Left colon (tissue), 2 donors: ENCODE measurements at regions not wholly inside any gene's neighbourhood (a gene's known extent, or its start where the extent isn't known, plus 50 kb on each side); places are given as distances from the start of the nearest gene placed in this dataset.

Experiments
- ATAC-seq: fragments of 200-7000 bp; cut with Tn5 transposase; one replicate; pipeline ENCODE4 v1.9.1; 2020; ENCODE audit warnings: mild to moderate bottlenecking, moderate library complexity
- DNase-seq, 2 donors: peaks; one replicate each; pipeline ENCODE4 v3.0.0-alpha.2; 2020
- intact Hi-C, 2 donors: fragments of 100-400 bp; cut with DNase I in 1 of 2; cut with micrococcal nuclease in 1 of 2; formaldehyde crosslinking; loops; one replicate each; pipeline versions ENCODE4 v1.11.2 to v1.14.0; 2022; cut with DNase I, micrococcal nuclease
- donor health status: DM: no; HTN: no; CAD: no.
- donor health status: DM: yes; HTN: yes; CAD: no.

- ATAC-seq: no peak
- DNase-seq: no peak
- intact Hi-C loops: no loop called here
These were observed 518.2 kb upstream of the HTR2A start for GRCh38 chr13:47415048-47415447.

GRCh38 chr13:47413526-47413925, 516.7 kb upstream of the HTR2A start:
- no peak for DNase-seq
- ATAC-seq: no peak
- intact Hi-C loops: no loop called here

- intact Hi-C loops: no loop called here
- DNase-seq (no peak), ATAC-seq (no peak)
These were observed 516.3 kb upstream of the HTR2A start for GRCh38 chr13:47413112-47413511.

- intact Hi-C loops: no loop called here
- ATAC-seq (no peak), DNase-seq (no peak)
These were observed 512.9 kb upstream of the HTR2A start for GRCh38 chr13:47409778-47410177.

GRCh38 chr13:47408546-47409319, 511.9 kb upstream of the HTR2A start:
- intact Hi-C loops: no loop called here
- ATAC-seq (no peak), DNase-seq (no peak)

GRCh38 chr13:47407808-47408207, 511.0 kb upstream of the HTR2A start:
- ATAC-seq: no peak

GRCh38 chr13:47399599-47399998, 502.7 kb upstream of the HTR2A start:
- DNase-seq (no peak), ATAC-seq (no peak)
- intact Hi-C loops: no loop called here

More at GRCh38 chr13:47407808-47408207, 511.0 kb upstream of the HTR2A start:
- intact Hi-C loops: no loop called here
- no peak for DNase-seq

GRCh38 chr13:47397739-47398138, 500.9 kb upstream of the HTR2A start:
- ATAC-seq: no peak
- intact Hi-C loops: no loop called here
- no peak for DNase-seq

GRCh38 chr13:47396915-47397314, 500.1 kb upstream of the HTR2A start:
- DNase-seq: no peak
- intact Hi-C loops: no loop called here
- no peak for ATAC-seq

- ATAC-seq (no peak), DNase-seq (no peak)
- intact Hi-C loops: no loop called here
These were observed 477.9 kb upstream of the HTR2A start for GRCh38 chr13:47374741-47375140.

GRCh38 chr13:47372751-47373150, 475.9 kb upstream of the HTR2A start:
- ATAC-seq (no peak), DNase-seq (no peak)
- intact Hi-C loops: no loop called here

- DNase-seq: no peak
- intact Hi-C loops: no loop called here
- no peak for ATAC-seq
These were observed 454.9 kb upstream of the HTR2A start for GRCh38 chr13:47351798-47352197.

GRCh38 chr13:47350334-47351124, 453.7 kb upstream of the HTR2A start:
- intact Hi-C loops: no loop called here
- ATAC-seq (no peak), DNase-seq (no peak)

GRCh38 chr13:47349211-47349610, 452.4 kb upstream of the HTR2A start:
- DNase-seq (no peak), ATAC-seq (no peak)
- intact Hi-C loops: no loop called here

- no peak for ATAC-seq
- intact Hi-C loops: no loop called here
- DNase-seq: no peak
These were observed 441.1 kb upstream of the HTR2A start for GRCh38 chr13:47337781-47338507.

- ATAC-seq: no peak
- intact Hi-C loops: no loop called here
- DNase-seq: no peak
These were observed 437.3 kb upstream of the HTR2A start for GRCh38 chr13:47334173-47334572.

GRCh38 chr13:47332149-47332548, 435.3 kb upstream of the HTR2A start:
- intact Hi-C loops: no loop called here
- no peak for DNase-seq
- ATAC-seq: no peak

- intact Hi-C loops: no loop called here
- DNase-seq: no peak
- no peak for ATAC-seq
These were observed 433.2 kb upstream of the HTR2A start for GRCh38 chr13:47330031-47330430.

- no peak for DNase-seq
- intact Hi-C loops: no loop called here
- ATAC-seq: no peak
These were observed 431.0 kb upstream of the HTR2A start for GRCh38 chr13:47327861-47328260.

- no peak for ATAC-seq
- no peak for DNase-seq
- intact Hi-C loops: no loop called here
These were observed 429.2 kb upstream of the HTR2A start for GRCh38 chr13:47326061-47326460.
